Spleen (tissue), 7 donors: ENCODE measurements at regions not wholly inside any gene's neighbourhood (a gene's known extent, or its start where the extent isn't known, plus 50 kb on each side); places are given as distances from the start of the nearest gene placed in this dataset.

Experiments
- CTCF ChIP-seq, 11 experiments: fragments of 200-600 bp in 7 of 11; fragments of 450-650 bp in 4 of 11; sonication (generic) in 4 of 11; IDR thresholded peaks in 8 of 11; conservative IDR thresholded peaks in 3 of 11; 1 replicate in 7 of 11; 2 replicates in 4 of 11; pipeline versions ENCODE4 v1.4.0 to v1.8.0; 2016 to 2021; ENCODE audit warnings: antibody characterized with exemption in 11 of 11, inconsistent platforms in 4 of 11, mild to moderate bottlenecking in 1 of 11
- POLR2A ChIP-seq, 3 donors: fragments of 450-650 bp; IDR thresholded peaks; one replicate each; pipeline ENCODE4 v1.5.1; 2017; ENCODE audit warnings: antibody characterized with exemption in 3 of 3, mild to moderate bottlenecking in 1 of 3
- donor health status: DM: no; HTN: no; CAD: no; lungs with moderate emphysema.
- donor health status: DM: no; HTN: no; CAD: no.
- donor health status: DM: no; HTN: no; CAD: no.

- TF ChIP-seq CTCF (IDR thresholded peaks at IDR 0.05 in 8 of 11, conservative IDR thresholded peaks at IDR 0.05 in 3 of 11) (peak in 2 of 11 experiments; percentile 14 to 22), POLR2A (IDR thresholded peaks at IDR 0.05) (no peak)
Observed at GRCh38 chr7:18086165-18087025, 58.7 kb upstream of the PRPS1L1 start.
